ENCODE measurements at regions not wholly inside any gene's neighbourhood (a gene's known extent, or its start where the extent isn't known, plus 50 kb on each side); places are given as distances from the start of the nearest gene placed in this dataset.
A peak's percentile ranks its signal among the peaks of the same experiment; 100 is the strongest.

- DNase-seq: no peak
These were observed 175.7 kb upstream of the UBL3 start for GRCh38 chr13:30026093-30026492.

GRCh38 chr13:30025351-30025750 is 174.9 kb upstream of the UBL3 start:
- DNase-seq: no peak

GRCh38 chr13:30024125-30024865 is 173.9 kb upstream of the UBL3 start:
- DNase-seq: no peak

GRCh38 chr13:30023196-30023895 is 172.9 kb upstream of the UBL3 start:
- no peak for DNase-seq

GRCh38 chr13:30022796-30023195 is 172.4 kb upstream of the UBL3 start:
- no peak for DNase-seq

GRCh38 chr13:30022256-30022655 is 171.8 kb upstream of the UBL3 start:
- no peak for DNase-seq

- no peak for DNase-seq
These were observed 171.2 kb upstream of the UBL3 start for GRCh38 chr13:30021611-30022010.

GRCh38 chr13:30020726-30021312 is 170.4 kb upstream of the UBL3 start:
- no peak for DNase-seq

GRCh38 chr13:30019648-30020626 is 169.5 kb upstream of the UBL3 start:
- DNase-seq: no peak

- DNase-seq: no peak
These were observed 167.5 kb upstream of the UBL3 start for GRCh38 chr13:30017880-30018279.

- no peak for DNase-seq
These were observed 166.0 kb upstream of the UBL3 start for GRCh38 chr13:30016398-30016797.

- DNase-seq: no peak
These were observed 159.0 kb upstream of the UBL3 start for GRCh38 chr13:30009411-30009810.

- peak; percentile 5 for DNase-seq
These were observed 155.8 kb upstream of the UBL3 start for GRCh38 chr13:30006246-30006645.

GRCh38 chr13:30004204-30004603 is 153.8 kb upstream of the UBL3 start:
- DNase-seq: peak; percentile 9

- DNase-seq: no peak
These were observed 152.2 kb upstream of the UBL3 start for GRCh38 chr13:30002577-30002976.

GRCh38 chr13:30000370-30000765 is 150.0 kb upstream of the UBL3 start:
- no peak for DNase-seq

GRCh38 chr13:29999492-30000369 is 149.3 kb upstream of the UBL3 start:
- DNase-seq: no peak

GRCh38 chr13:29996316-29996715 is 145.9 kb upstream of the UBL3 start:
- DNase-seq: no peak

- DNase-seq: no peak
These were observed 144.6 kb upstream of the UBL3 start for GRCh38 chr13:29994911-29995595.

GRCh38 chr13:29993716-29994488 is 143.5 kb upstream of the UBL3 start:
- DNase-seq: no peak
